ENCODE measurements at regions not wholly inside any gene's neighbourhood (a gene's known extent, or its start where the extent isn't known, plus 50 kb on each side); places are given as distances from the start of the nearest gene placed in this dataset.
"Not testable (repeated sequence)": the region's sequence is repeated elsewhere in the genome, so short reads cannot be mapped to it uniquely, and the experiment has no call there.

GRCh38 chr2:57181315-57182038 lies 865.1 kb upstream of the VRK2 start:
- DNase-seq, result no peak

- no peak for DNase-seq
Measured at GRCh38 chr2:57182916-57183315, 863.7 kb upstream of the VRK2 start.

GRCh38 chr2:57185568-57185967 lies 861.0 kb upstream of the VRK2 start:
- no peak for DNase-seq

- DNase-seq, result no peak
Measured at GRCh38 chr2:57190007-57190406, 856.6 kb upstream of the VRK2 start.

GRCh38 chr2:57199663-57200062 lies 846.9 kb upstream of the VRK2 start:
- DNase-seq, result no peak

- no peak for DNase-seq
Measured at GRCh38 chr2:57204364-57204763, 842.2 kb upstream of the VRK2 start.

GRCh38 chr2:57205241-57205640 lies 841.4 kb upstream of the VRK2 start:
- DNase-seq, result no peak

GRCh38 chr2:57207191-57207590 lies 839.4 kb upstream of the VRK2 start:
- no peak for DNase-seq

GRCh38 chr2:57209799-57210198 lies 836.8 kb upstream of the VRK2 start:
- no peak for DNase-seq

- DNase-seq, result no peak
Measured at GRCh38 chr2:57210855-57211254, 835.8 kb upstream of the VRK2 start.

- DNase-seq, result no peak
Measured at GRCh38 chr2:57217013-57217412, 829.6 kb upstream of the VRK2 start.

GRCh38 chr2:57218206-57218605 lies 828.4 kb upstream of the VRK2 start:
- DNase-seq, result no peak

GRCh38 chr2:57229706-57230105 lies 816.9 kb upstream of the VRK2 start:
- not testable (repeated sequence) for DNase-seq

- not testable (repeated sequence) for DNase-seq
Measured at GRCh38 chr2:57232341-57232740, 814.3 kb upstream of the VRK2 start.

- DNase-seq, result not testable (repeated sequence)
Measured at GRCh38 chr2:57251495-57251894, 795.1 kb upstream of the VRK2 start.

GRCh38 chr2:57276408-57276807 lies 770.2 kb upstream of the VRK2 start:
- not testable (repeated sequence) for DNase-seq

- DNase-seq, result no peak
Measured at GRCh38 chr2:57278451-57278850, 768.2 kb upstream of the VRK2 start.

GRCh38 chr2:57291209-57291608 lies 755.4 kb upstream of the VRK2 start:
- no peak for DNase-seq

- DNase-seq, result no peak
Measured at GRCh38 chr2:57296795-57297517, 749.6 kb upstream of the VRK2 start.

- DNase-seq, result no peak
Measured at GRCh38 chr2:57313678-57314077, 732.9 kb upstream of the VRK2 start.

- DNase-seq, result no peak
Measured at GRCh38 chr2:57314682-57315081, 731.9 kb upstream of the VRK2 start.

- DNase-seq, result no peak
Measured at GRCh38 chr2:57330447-57330846, 716.2 kb upstream of the VRK2 start.

- DNase-seq, result no peak
Measured at GRCh38 chr2:57333221-57333620, 713.4 kb upstream of the VRK2 start.

GRCh38 chr2:57343391-57344006 lies 703.1 kb upstream of the VRK2 start:
- DNase-seq, result no peak

Data from left hindlimb (tissue), 1 donor.